Vagina (tissue), 2 donors: ENCODE measurements at regions not wholly inside any gene's neighbourhood (a gene's known extent, or its start where the extent isn't known, plus 50 kb on each side); places are given as distances from the start of the nearest gene placed in this dataset.
A peak's percentile ranks its signal among the peaks of the same experiment; 100 is the strongest.

Source experiments
- DNase-seq, 2 donors: peaks; one replicate each; pipeline ENCODE4 v3.0.0-alpha.2; 2017; ENCODE audit errors: extremely low spot score in 2 of 2
- H3K27ac ChIP-seq: fragments of 200-600 bp; sonication (generic); one replicate; pipeline ENCODE4 v1.5.1; 2019
- H3K27me3 ChIP-seq: fragments of 200-600 bp; sonication (generic); one replicate; pipeline ENCODE4 v1.5.1; 2019
- H3K36me3 ChIP-seq, 2 donors: fragments of 200-600 bp; sonication (generic); one replicate each; pipeline ENCODE4 v1.5.1; 2017 to 2019
- H3K4me1 ChIP-seq: fragments of 200-600 bp; sonication (generic); one replicate; pipeline ENCODE4 v1.5.1; 2019
- H3K4me3 ChIP-seq, 2 donors: fragments of 200-600 bp; sonication (generic); 1 replicate in 1 of 2; 2 replicates in 1 of 2; pipeline ENCODE4 v1.5.1; 2016 to 2019
- H3K9me3 ChIP-seq: fragments of 200-600 bp; sonication (generic); one replicate; pipeline ENCODE4 v1.5.1; 2019
- POLR2A ChIP-seq, 2 donors: fragments of 450-650 bp; IDR thresholded peaks; one replicate each; pipeline ENCODE4 v1.6.1; 2017; ENCODE audit warnings: antibody characterized with exemption in 2 of 2, mild to moderate bottlenecking in 2 of 2, moderate library complexity in 2 of 2
- POLR2AphosphoS5 ChIP-seq, 2 donors: sonication (generic); formaldehyde crosslinking; IDR thresholded peaks; one replicate each; pipeline ENCODE4 v1.9.0; 2017; ENCODE audit warnings: antibody characterized with exemption in 2 of 2, mild to moderate bottlenecking in 2 of 2, low read depth in 1 of 2; ENCODE audit not compliant: insufficient read depth in 1 of 2
- intact Hi-C: fragments of 100-400 bp; cut with DNase I; formaldehyde crosslinking; loops from one replicate; pipeline ENCODE4 v1.15.1; 2023
- TF ChIP-seq, protein P1 (sequence below), 3 experiments: fragments of 450-650 bp in 2 of 3; fragments of 200-600 bp in 1 of 3; sonication (generic) in 1 of 3; IDR thresholded peaks; one replicate each; pipeline ENCODE4 v1.5.1; 2017 to 2019; ENCODE audit warnings: antibody characterized with exemption in 3 of 3, mild to moderate bottlenecking in 2 of 3, moderate library complexity in 2 of 3

DNA sequence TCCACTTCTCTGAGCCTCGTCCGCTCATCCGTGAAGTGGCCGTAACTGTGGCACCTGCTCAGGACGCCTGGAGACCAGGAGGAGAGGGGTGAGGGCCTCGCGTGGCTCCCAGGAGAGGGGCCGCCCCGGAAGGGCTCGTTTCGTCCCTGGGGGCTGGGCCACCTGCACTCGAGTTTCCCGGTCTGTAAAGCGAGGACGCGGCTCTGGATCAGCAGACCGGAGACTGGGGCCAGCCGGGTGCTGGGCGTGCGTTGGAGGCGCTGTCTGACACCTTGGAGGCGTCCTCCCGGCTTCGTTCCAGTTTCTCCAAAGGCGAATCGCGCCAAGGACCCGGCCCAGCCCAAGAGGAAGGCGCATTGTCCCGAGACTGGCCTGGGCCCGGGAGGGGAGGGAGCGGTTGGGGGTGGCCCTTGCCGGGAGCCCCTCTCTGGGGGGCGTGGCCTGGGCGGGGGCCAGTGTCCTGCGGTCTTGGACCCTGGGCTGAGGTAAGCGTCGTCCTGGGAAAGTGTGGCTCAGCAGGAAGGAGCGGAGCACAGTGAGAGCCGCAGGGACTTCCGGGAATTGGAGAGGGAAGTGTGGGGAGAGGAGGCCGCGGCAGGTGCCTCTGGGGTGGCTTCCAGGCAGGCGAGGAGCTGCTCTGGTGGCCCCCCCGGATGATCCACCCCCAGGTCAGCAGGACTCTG, 89.6 kb downstream of the FOXL3 start:
- Histone ChIP-seq H3K27me3 (no peaks in the 10 kb centered on the region), H3K4me3 (peak overlapping the region; percentile 23 to 33), H3K9me3 (no peaks in the 10 kb centered on the region), H3K4me1 (peaks cover 43% of the 10 kb centered on the region), H3K27ac (no peak overlapping the region), H3K36me3 (no peaks in the 10 kb centered on the region)
- no peak for TF ChIP-seq POLR2A (IDR thresholded peaks at IDR 0.05)
- TF ChIP-seq POLR2AphosphoS5 (IDR thresholded peaks at IDR 0.05; ENCODE audit: insufficient read depth in 1 of 2, low read depth in 1 of 2) = peak in 1 of 2 donors; percentile 23
- TF ChIP-seq, protein P1, sequence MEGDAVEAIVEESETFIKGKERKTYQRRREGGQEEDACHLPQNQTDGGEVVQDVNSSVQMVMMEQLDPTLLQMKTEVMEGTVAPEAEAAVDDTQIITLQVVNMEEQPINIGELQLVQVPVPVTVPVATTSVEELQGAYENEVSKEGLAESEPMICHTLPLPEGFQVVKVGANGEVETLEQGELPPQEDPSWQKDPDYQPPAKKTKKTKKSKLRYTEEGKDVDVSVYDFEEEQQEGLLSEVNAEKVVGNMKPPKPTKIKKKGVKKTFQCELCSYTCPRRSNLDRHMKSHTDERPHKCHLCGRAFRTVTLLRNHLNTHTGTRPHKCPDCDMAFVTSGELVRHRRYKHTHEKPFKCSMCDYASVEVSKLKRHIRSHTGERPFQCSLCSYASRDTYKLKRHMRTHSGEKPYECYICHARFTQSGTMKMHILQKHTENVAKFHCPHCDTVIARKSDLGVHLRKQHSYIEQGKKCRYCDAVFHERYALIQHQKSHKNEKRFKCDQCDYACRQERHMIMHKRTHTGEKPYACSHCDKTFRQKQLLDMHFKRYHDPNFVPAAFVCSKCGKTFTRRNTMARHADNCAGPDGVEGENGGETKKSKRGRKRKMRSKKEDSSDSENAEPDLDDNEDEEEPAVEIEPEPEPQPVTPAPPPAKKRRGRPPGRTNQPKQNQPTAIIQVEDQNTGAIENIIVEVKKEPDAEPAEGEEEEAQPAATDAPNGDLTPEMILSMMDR (IDR thresholded peaks at IDR 0.05) = no peak
- no peak for DNase-seq
- intact Hi-C loops = no loop called here

DNA sequence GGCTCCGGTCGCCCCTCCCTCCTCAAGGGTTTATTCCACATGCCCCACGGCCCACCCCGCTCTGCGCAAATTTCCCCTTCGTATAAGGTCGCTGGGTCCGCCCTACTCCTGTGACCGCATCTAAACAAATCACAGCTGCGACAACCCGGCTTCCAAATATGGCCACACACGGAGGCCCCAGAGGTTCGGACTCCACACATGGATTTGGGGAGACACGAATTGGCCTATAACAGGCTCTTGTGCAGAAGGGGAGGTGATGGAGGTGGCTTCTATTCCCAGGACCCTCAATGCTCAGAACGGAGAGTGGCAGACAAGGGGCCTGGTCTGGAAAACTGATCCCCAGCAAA, 90.1 kb downstream of the FOXL3 start:
- Histone ChIP-seq H3K4me1 (peaks cover 43% of the 10 kb centered on the region), H3K9me3 (no peaks in the 10 kb centered on the region), H3K27ac (no peak overlapping the region), H3K27me3 (no peaks in the 10 kb centered on the region), H3K4me3 (peak overlapping the region; percentile 23 to 33), H3K36me3 (no peaks in the 10 kb centered on the region)
- TF ChIP-seq POLR2A (IDR thresholded peaks at IDR 0.05) = no peak
- TF ChIP-seq, protein P1 (IDR thresholded peaks at IDR 0.05) = no peak
- no peak for TF ChIP-seq POLR2AphosphoS5 (IDR thresholded peaks at IDR 0.05; ENCODE audit: insufficient read depth in 1 of 2, low read depth in 1 of 2)
- intact Hi-C loops = no loop called here
- DNase-seq = no peak

DNA sequence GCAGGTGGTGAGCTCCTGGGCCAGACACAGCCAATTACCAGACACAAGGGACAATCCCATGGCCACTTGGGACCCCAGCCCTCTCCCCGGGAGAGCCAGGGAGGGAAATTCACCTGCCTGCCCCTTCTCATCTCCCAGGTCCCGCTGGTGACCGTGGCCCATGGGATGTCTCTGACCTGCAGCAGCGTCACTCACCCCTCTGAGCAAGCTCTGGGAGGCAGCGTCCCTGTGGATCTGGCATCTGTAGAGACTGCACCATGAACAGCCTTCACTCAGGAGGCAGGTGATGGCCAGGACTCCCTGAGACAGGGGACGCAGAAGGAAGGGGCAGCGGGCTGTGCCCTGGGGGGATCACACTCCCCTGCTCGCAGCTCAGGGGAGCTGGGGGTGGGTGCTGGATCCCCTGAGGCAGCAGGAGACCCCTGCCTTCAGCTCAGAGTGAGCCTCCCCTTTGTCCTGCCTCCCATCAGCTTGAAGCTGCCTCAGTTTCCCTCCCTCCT, 90.8 kb downstream of the FOXL3 start:
- DNase-seq = no peak
- intact Hi-C loops = no loop called here
- no peaks in the 10 kb centered on the region for H3K9me3 ChIP-seq
- no peak for TF ChIP-seq POLR2AphosphoS5 (IDR thresholded peaks at IDR 0.05; ENCODE audit: insufficient read depth in 1 of 2, low read depth in 1 of 2)
- no peak for TF ChIP-seq POLR2A (IDR thresholded peaks at IDR 0.05)
- TF ChIP-seq, protein P1 (IDR thresholded peaks at IDR 0.05) = no peak
- no peak overlapping the region for H3K27ac ChIP-seq
- no peak overlapping the region for H3K4me3 ChIP-seq
- H3K36me3 ChIP-seq = no peaks in the 10 kb centered on the region
- peaks cover 43% of the 10 kb centered on the region for H3K4me1 ChIP-seq
- H3K27me3 ChIP-seq = no peaks in the 10 kb centered on the region

DNA sequence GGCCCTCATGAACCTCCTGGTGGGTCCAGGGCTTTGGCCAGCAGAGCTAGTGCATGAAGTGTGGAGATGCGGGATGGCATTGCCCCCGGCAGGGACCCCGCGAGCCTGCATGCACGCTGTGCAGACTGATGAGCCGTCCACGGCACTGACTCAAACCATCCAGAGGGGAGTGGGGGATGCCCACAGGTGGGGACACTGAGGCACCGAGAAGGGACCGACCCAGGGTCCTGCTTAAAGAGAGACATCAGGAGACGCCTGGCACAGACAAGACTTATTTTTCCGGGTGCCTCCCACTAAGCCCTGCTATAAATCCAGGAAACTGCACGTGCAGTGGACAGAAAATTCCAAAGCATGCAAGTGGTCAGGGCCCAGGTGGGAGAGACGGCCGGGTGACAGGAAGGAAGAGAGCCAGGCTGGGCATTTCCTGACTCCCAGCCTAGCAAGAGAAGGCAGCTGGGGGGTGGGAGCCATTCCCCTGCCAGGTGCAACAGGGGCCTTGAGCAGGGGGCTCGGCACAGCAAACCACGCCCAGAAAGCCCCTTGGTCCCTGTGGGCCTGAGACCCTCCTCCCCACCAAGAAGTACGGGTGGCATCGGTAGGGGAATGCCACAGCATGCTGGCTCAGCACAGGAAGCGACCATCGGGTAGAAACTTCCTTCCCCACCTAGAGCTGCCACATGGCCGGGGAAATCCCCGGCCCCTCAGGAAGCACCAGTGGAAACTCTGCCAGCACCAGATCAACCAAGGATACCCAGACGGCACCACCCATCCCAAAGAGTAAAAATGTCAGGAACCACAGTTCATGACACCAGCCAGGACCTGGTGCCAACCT, 91.5 kb downstream of the FOXL3 start:
- DNase-seq = no peak
- no peaks in the 10 kb centered on the region for H3K36me3 ChIP-seq
- intact Hi-C loops = no loop called here
- no peak overlapping the region for H3K27ac ChIP-seq
- H3K4me3 ChIP-seq = no peak overlapping the region
- no peaks in the 10 kb centered on the region for H3K9me3 ChIP-seq
- no peaks in the 10 kb centered on the region for H3K27me3 ChIP-seq
- TF ChIP-seq, protein P1 (IDR thresholded peaks at IDR 0.05) = no peak
- TF ChIP-seq POLR2A (IDR thresholded peaks at IDR 0.05) (no peak), POLR2AphosphoS5 (IDR thresholded peaks at IDR 0.05; ENCODE audit: insufficient read depth in 1 of 2, low read depth in 1 of 2) (no peak)
- H3K4me1 ChIP-seq = peaks cover 36% of the 10 kb centered on the region

DNA sequence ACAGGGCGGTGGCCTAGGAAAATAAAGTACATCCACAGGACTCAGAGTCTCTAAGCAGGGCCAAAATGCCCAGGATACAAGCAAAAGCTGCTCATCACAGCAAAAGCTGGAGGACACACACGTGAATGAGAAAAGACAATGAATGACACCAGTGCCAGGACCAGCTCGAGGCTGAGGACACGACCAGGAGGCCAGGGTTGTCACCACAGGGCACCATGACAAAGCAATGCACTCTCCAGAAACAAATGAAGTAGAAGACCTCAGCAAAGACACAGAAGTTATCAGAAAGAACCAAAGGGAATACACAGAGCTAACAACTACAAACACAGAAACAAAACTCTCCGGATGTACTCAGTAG, 92.1 kb downstream of the FOXL3 start:
- TF ChIP-seq POLR2A (IDR thresholded peaks at IDR 0.05) = no peak
- TF ChIP-seq, protein P1 (IDR thresholded peaks at IDR 0.05) = no peak
- TF ChIP-seq POLR2AphosphoS5 (IDR thresholded peaks at IDR 0.05; ENCODE audit: insufficient read depth in 1 of 2, low read depth in 1 of 2) = no peak
- no peak overlapping the region for H3K27ac ChIP-seq
- DNase-seq = no peak
- no peaks in the 10 kb centered on the region for H3K27me3 ChIP-seq
- no peak overlapping the region for H3K4me3 ChIP-seq
- no peaks in the 10 kb centered on the region for H3K36me3 ChIP-seq
- no peaks in the 10 kb centered on the region for H3K9me3 ChIP-seq
- H3K4me1 ChIP-seq = peaks cover 35% of the 10 kb centered on the region
- intact Hi-C loops = no loop called here
